ENCODE measurements at regions not wholly inside any gene's neighbourhood (a gene's known extent, or its start where the extent isn't known, plus 50 kb on each side); places are given as distances from the start of the nearest gene placed in this dataset.

- no peaks in the 10 kb centered on the region for H3K36me3 ChIP-seq (ENCODE audit: low read depth)
- no peak for DNase-seq
- TF ChIP-seq EZH2 (IDR thresholded peaks at IDR 0.05; ENCODE audit: insufficient read depth, poor library complexity, severe bottlenecking): no peak
- no peak for TF ChIP-seq EZH2phosphoT487 (IDR thresholded peaks at IDR 0.05; ENCODE audit: insufficient read depth, low read depth)
- no peak overlapping the region for H3K4me2 ChIP-seq (ENCODE audit: unreplicated experiment)
- no peak overlapping the region for H3K4me3 ChIP-seq
- no peaks in the 10 kb centered on the region for H4K20me1 ChIP-seq (ENCODE audit: insufficient read depth)
- H3K9ac ChIP-seq: no peak overlapping the region
- H3K9me3 ChIP-seq (ENCODE audit: low read depth): no peaks in the 10 kb centered on the region
- no peaks in the 10 kb centered on the region for H3K9me2 ChIP-seq (ENCODE audit: insufficient read depth)
- in situ Hi-C loops (cut with MboI): no loop called here
- 76 to 81% methylated on average over 3 of the region's 3 CpGs for WGBS, 2 experiments (ENCODE audit: low coverage in 1 of 2, low lambda C conversion rate in 2 of 2, missing lambda C conversion rate in 2 of 2)
- H3K27me3 ChIP-seq (replicated peaks; ENCODE audit: insufficient read depth): no peaks in the 10 kb centered on the region
- H3K79me2 ChIP-seq (ENCODE audit: insufficient read depth): no peaks in the 10 kb centered on the region
- no peak overlapping the region for H3K27ac ChIP-seq
- peaks cover 5% of the 10 kb centered on the region for H3F3A ChIP-seq (ENCODE audit: insufficient read depth)
- no peak overlapping the region for H2AFZ ChIP-seq
- H3K4me1 ChIP-seq (ENCODE audit: insufficient read depth): peaks cover 10% of the 10 kb centered on the region
These were observed 197.4 kb downstream of the DLEU7 start for GRCh38 chr13:50646070-50646469.

- Histone ChIP-seq H4K20me1 (ENCODE audit: insufficient read depth) (no peaks in the 10 kb centered on the region), H3K27me3 (replicated peaks; ENCODE audit: insufficient read depth) (no peaks in the 10 kb centered on the region), H2AFZ (no peak overlapping the region), H3K27ac (no peak overlapping the region), H3K9ac (no peak overlapping the region), H3K4me1 (ENCODE audit: insufficient read depth) (peaks cover 10% of the 10 kb centered on the region), H3K36me3 (ENCODE audit: low read depth) (no peaks in the 10 kb centered on the region), H3K9me2 (ENCODE audit: insufficient read depth) (no peaks in the 10 kb centered on the region), H3K4me3 (no peak overlapping the region), H3F3A (ENCODE audit: insufficient read depth) (peaks cover 5% of the 10 kb centered on the region), H3K79me2 (ENCODE audit: insufficient read depth) (no peaks in the 10 kb centered on the region), H3K9me3 (ENCODE audit: low read depth) (no peaks in the 10 kb centered on the region), H3K4me2 (ENCODE audit: unreplicated experiment) (no peak overlapping the region)
- no peak for TF ChIP-seq EZH2phosphoT487 (IDR thresholded peaks at IDR 0.05; ENCODE audit: insufficient read depth, low read depth)
- no peak for TF ChIP-seq EZH2 (IDR thresholded peaks at IDR 0.05; ENCODE audit: insufficient read depth, poor library complexity, severe bottlenecking)
- no peak for DNase-seq
- in situ Hi-C loops (cut with MboI): no loop called here
- 73 to 82% methylated on average over 5 of the region's 5 CpGs for WGBS, 2 experiments (ENCODE audit: low coverage in 1 of 2, low lambda C conversion rate in 2 of 2, missing lambda C conversion rate in 2 of 2)
These were observed 194.3 kb downstream of the DLEU7 start for GRCh38 chr13:50649211-50649610.

GRCh38 chr13:50650592-50651504, 192.6 kb downstream of the DLEU7 start:
- peak; percentile 19 for DNase-seq
- no peak overlapping the region for H3K9ac ChIP-seq
- no peak overlapping the region for H3K27ac ChIP-seq
- no peaks in the 10 kb centered on the region for H3F3A ChIP-seq (ENCODE audit: insufficient read depth)
- TF ChIP-seq EZH2 (IDR thresholded peaks at IDR 0.05; ENCODE audit: insufficient read depth, poor library complexity, severe bottlenecking) (no peak), EZH2phosphoT487 (IDR thresholded peaks at IDR 0.05; ENCODE audit: insufficient read depth, low read depth) (no peak)
- H3K4me1 ChIP-seq (ENCODE audit: insufficient read depth): no peaks in the 10 kb centered on the region; the same call in 1 of the 2 replicates
- no peak overlapping the region for H3K4me2 ChIP-seq (ENCODE audit: unreplicated experiment)
- 39 to 42% methylated on average over 11 of the region's 11 CpGs for WGBS, 2 experiments (ENCODE audit: low coverage in 1 of 2, low lambda C conversion rate in 2 of 2, missing lambda C conversion rate in 2 of 2)
- H3K27me3 ChIP-seq (replicated peaks; ENCODE audit: insufficient read depth): no peaks in the 10 kb centered on the region
- H3K9me3 ChIP-seq (ENCODE audit: low read depth): no peaks in the 10 kb centered on the region
- no peaks in the 10 kb centered on the region for H3K9me2 ChIP-seq (ENCODE audit: insufficient read depth)
- no peaks in the 10 kb centered on the region for H3K79me2 ChIP-seq (ENCODE audit: insufficient read depth)
- in situ Hi-C loops (cut with MboI): no loop called here
- H3K4me3 ChIP-seq: no peak overlapping the region
- no peaks in the 10 kb centered on the region for H3K36me3 ChIP-seq (ENCODE audit: low read depth)
- peak overlapping the region; percentile 18; the same call in 1 of the 2 replicates for H2AFZ ChIP-seq
- no peaks in the 10 kb centered on the region for H4K20me1 ChIP-seq (ENCODE audit: insufficient read depth)

DNA sequence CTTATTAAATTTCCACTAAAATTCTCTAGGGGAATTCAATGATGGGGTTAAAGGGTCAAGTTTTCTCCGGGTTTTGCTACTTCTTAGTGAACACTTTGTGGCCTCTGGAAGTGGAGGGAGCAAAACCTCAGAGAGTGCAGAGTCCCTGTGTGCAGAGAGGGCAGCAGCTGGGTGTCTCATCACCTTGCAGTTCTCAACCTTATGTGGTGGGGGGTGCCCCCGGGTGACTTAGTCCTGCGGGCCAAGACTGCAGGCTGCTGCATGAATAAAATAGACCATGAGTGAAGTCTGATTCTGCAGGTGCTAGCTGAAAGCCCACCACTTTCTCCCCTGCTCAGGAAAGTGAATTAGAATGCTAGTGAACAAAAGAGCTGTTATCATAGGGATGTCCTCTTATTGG, 191.6 kb downstream of the DLEU7 start:
- Histone ChIP-seq H3K9me3 (ENCODE audit: low read depth) (no peaks in the 10 kb centered on the region), H3K4me1 (ENCODE audit: insufficient read depth) (no peaks in the 10 kb centered on the region), H3K36me3 (ENCODE audit: low read depth) (no peaks in the 10 kb centered on the region), H3K27ac (no peak overlapping the region), H3K4me2 (ENCODE audit: unreplicated experiment) (no peak overlapping the region), H3F3A (ENCODE audit: insufficient read depth) (no peaks in the 10 kb centered on the region), H3K27me3 (replicated peaks; ENCODE audit: insufficient read depth) (no peaks in the 10 kb centered on the region), H4K20me1 (ENCODE audit: insufficient read depth) (no peaks in the 10 kb centered on the region), H3K4me3 (no peak overlapping the region), H3K9ac (no peak overlapping the region), H3K79me2 (ENCODE audit: insufficient read depth) (no peaks in the 10 kb centered on the region), H3K9me2 (ENCODE audit: insufficient read depth) (no peaks in the 10 kb centered on the region), H2AFZ (no peak overlapping the region)
- 85 to 91% methylated on average over 3 of the region's 3 CpGs for WGBS, 2 experiments (ENCODE audit: low coverage in 1 of 2, low lambda C conversion rate in 2 of 2, missing lambda C conversion rate in 2 of 2)
- no peak for TF ChIP-seq EZH2phosphoT487 (IDR thresholded peaks at IDR 0.05; ENCODE audit: insufficient read depth, low read depth)
- no peak for TF ChIP-seq EZH2 (IDR thresholded peaks at IDR 0.05; ENCODE audit: insufficient read depth, poor library complexity, severe bottlenecking)
- in situ Hi-C loops (cut with MboI): no loop called here
- no peak for DNase-seq

Data from GM23248 (cell line).